HG03460 (cell line): ENCODE measurements at regions not wholly inside any gene's neighbourhood (a gene's known extent, or its start where the extent isn't known, plus 50 kb on each side); places are given as distances from the start of the nearest gene placed in this dataset.

Experiments used
- ATAC-seq: cut with Tn5 transposase; IDR thresholded peaks from one replicate; pipeline ENCODE4 v1.9.1; 2021; ENCODE audit not compliant: unreplicated experiment

DNA sequence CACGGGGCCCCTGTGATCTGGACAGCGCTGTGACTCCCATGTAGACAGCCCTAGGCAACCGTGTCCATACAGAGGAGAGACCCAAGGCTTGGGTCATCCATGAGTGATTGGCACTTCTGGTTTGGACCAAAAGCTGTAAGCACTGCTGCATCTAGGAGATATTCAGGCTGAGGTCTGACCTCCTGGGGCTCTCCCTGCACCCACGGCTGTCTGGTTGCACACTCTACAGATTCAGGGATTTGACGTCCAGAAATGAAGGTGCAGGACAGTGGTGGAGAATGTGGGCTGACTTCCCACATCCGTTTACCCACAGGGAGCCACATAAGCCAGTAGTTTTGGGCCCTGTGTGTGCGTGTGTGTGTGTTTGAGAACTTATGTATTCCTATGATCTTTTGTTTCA is 76.2 kb upstream of the ARHGEF7 start:
- ATAC-seq: no peak

DNA sequence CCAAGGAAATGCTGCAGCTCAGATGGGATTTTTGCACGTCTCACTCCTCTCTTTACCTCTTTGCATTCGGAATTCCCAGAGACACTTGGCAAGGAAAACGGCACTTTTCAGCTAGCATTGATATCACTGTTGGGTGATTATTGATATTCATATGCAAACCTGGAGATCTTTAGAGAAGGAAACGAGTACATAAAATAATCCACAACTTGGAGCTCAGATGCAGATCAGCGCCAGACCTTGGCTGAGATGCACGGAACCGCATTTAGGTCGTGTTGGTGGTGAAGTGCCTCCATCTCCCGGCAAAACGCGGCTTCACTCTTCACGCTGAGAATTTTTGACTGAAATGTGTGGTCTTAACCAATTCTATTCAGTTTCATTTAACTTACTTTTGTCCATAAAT is 77.2 kb upstream of the ARHGEF7 start:
- no peak for ATAC-seq

DNA sequence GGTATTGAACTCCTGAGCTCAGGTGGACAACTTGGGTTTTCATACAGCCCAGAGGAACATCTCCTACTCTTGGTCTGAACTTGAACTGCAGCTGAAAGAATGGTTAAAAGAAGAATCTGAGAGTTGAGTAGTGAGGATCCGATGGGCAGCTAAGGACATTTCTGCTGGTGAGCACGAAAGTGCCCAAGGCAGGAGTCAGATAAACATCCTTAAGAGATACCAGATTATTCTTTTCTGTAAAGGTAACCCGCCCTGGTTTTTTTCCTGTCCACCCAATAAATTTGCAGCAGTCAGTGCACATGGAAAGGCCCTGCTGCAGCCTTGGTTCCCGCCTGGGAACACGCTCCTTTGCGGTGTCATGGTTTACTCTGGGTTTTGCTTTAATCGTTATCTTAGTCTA is 78.4 kb upstream of the ARHGEF7 start:
- ATAC-seq: no peak

DNA sequence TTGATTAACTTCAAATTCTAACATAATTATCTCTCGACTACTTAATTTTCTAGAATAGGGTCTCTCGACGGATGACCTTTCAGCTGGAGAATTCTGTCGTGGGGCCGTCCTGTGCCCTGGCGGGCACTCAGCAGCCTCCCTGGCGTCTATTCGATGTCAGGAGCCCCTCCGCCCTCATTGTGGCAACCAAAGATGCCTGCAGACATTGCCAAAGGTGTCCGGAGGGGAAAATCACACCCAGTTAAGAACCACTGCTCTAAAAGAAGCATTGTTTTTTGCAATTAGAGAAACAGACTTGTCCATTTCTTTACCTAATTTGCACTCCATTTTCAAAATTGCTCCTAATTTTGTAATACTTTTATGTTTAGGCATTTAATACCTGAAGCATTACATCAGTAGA is 79.2 kb upstream of the ARHGEF7 start:
- no peak for ATAC-seq

DNA sequence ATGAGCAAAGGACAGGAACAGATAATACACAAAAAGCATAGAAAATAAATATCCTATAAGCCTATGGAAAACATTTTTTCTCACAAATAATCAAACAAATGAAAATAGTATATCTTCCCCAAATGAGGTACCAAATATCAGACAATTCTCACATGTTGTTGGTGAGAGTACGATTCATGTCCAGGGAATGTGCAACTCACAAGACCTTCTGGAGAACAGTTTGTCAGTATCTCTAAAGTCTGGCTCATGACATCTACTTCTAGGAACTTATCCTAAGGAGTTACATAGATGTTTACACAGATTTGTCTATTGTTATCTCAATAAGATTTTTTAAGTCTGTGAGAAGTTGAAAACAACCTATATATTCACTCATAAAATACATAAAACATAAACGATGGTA is 80.3 kb upstream of the ARHGEF7 start:
- ATAC-seq: no peak

DNA sequence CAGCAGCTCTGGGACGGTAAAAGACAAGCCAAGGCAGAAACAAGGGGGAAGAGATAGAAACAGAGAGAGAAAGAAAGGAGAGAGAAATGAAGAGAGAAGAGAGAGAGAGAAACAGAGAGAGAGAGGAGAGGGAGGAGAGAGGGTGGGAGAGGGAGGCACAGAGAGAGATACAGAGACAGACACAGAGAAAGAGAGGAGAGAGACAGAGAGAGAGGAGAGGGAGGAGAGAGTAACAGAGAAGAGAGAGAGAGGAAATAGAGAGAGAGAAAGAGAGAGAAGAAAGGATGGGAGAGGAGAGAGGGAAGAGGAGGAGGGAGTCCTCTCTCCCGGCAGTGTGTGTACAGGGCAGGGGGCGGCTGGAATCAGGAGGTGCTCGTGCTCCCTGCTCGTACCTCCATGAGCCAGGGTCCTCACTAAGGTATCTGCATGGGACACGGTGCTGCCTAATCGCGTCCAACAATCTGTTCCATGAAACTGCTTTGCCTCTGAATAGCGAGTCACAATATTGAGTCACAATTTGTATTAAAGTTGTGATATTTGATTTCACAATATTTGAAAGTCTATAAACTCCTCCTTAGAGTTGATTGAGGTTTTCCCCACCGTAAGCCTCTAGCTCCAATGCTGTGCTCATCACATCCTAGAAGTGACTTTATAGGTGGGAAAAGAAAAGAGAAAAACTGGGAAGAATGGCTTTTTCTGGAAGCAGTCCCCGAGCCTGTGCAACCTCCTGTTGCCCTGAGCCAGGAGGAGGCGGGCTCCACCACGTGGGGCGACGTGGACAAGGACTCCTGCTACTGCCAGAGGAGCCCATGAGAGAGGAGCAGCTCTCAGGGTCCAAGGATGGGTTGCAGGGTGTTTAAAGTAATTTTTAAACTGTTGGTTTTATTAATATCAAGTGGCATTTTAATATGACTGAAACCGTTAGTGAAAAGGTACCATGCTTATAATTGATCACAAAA is 81.7 kb upstream of the ARHGEF7 start:
- ATAC-seq: no peak

DNA sequence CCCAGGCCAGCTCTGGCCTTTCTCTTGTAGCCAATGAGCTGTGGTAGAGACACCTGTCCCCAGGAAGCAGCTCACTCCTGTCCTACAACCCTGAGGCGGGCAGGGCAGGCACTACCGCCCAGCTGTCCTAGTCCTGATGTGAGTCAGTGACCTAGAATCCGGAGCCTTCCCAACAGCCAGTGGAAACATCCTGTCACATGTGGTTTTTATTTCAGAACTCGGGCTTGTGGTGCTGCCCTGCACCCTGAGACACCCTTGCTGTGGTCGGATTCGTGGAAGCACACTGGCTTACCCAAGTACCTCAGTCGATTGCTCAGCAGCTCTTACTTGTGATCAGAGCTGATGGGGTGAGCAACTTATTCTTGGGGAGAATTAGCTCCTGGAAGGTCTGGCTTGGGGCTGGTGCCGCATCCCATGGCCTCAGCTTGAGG is 83.6 kb upstream of the ARHGEF7 start:
- no peak for ATAC-seq

DNA sequence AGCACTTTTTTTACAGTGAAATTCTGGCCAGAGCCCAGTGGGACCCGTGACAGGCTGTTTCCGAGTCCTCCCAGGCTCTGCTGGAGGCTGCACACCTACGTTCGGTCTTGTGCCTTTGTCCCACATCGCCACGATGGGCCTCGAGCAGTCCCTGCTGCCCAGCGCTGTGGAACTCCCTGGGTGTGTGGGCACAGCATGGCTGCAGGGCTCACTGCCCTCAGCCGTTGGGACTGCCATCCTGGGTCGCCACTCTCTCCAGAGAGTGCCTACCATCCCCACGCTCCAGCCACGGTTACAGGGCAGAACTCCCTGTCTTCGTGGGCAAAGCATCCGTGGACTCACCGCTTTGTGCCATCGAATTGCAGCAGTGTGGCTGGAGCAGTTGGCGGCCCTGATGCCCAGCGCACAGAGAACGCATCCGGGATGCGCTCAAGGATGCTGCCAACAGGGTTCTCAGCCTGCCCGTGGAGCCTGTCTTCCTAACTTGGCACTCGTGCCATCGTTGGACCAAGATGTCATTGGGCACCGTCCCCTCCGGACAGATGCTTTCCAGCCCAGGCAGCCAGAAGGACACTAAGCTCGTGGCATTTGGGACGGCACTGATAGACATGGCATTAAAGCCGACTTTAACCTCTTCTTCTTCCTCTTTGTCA is 85.0 kb upstream of the ARHGEF7 start:
- no peak for ATAC-seq

DNA sequence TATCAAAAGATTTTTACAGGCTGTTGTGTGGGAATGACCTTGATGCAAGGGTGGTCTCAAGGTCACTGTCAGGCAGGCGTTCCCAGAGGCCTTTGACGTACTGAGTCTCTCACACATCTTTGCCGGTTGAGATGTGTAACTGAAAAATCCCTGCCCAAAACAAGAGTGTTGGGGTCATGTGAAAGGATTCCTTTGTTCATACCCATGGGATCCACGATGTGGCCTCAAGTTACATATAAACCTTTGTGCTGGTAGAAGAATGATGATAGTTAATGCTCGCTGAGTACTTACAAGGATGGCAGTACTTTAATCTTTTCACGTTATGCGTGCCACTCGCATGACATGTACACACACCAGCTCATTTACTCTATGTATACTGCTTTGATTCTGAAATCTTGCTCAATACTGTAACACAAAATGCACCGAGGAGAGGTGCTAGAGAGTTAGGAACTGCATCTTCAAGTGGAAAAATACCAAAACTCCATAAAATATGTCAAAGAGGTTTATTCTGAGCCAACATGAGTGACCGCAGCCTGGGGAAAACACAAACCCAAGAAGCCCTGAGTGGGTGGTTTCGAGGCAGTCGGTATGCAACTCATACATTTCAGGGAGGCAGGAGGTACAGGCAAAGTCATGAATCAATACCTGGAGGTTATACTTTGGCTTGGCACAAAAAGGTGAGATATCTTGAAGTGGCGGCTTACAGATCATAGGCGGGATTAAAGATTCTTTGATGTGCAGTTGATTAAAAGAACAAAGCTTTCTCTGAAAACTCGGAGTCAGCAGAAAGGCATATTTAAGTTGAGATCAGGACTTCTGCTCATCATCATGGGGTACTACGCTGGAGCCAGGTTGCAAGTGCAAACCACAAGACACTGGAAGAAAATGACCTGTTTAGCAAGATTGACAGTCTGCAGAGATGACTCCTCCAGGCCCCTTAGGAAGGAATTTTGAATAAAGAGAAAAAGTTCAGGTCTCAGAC is 87.4 kb upstream of the ARHGEF7 start:
- no peak for ATAC-seq

DNA sequence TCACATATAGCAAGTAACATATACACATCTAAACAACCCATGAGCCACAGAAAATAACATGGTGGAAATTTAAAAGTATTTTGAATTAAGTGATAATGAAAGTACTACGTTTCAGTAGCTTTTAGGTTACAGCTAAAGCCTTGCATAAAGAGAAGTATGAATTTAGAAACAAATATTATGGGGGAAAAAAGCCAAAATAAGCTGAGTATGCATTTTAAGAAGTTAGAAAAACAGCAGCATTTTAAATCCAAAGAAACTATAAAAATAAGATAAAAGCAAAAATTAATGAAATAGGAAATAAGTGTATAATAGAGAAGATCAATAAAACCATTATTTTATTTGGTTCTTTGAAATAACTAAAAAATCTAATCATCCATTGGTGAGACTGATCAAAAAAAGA is 89.8 kb upstream of the ARHGEF7 start:
- ATAC-seq: no peak

DNA sequence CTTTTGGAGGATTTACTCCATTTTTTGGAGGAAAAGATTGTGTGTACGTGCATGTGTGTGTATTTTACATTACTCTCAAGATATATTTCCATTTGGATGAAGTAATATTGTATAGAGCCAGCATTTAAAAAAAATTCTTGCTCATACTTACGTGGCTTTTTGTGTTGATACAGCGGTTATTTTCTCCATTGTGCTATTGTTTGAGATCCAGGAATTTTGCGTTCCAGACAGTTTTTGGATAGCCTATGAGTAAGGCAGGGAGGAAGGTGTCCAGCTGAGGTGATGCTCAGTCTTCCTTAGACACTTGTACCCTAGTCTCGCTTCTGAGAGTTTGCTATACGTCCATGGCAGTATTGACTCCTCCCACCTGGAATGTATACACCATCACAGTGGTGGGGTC is 92.2 kb upstream of the ARHGEF7 start:
- ATAC-seq: no peak

DNA sequence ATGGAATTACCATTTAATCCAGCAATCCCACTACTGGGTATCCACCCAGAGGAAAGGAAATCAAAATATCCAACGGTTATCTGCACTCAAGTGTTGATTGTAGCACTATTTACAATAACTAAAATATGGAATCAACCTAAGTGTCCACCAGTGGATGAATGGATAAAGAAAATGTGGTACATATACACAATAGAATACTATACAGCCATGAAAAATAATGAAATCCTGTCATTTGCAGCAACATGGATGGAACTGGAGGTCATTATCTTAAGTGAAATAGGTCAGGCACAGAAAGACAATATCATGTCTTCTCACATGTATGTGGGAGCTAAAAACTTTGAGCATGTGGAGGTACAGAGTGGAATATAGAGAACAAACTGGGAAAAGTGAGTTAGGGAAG is 92.9 kb upstream of the ARHGEF7 start:
- no peak for ATAC-seq

DNA sequence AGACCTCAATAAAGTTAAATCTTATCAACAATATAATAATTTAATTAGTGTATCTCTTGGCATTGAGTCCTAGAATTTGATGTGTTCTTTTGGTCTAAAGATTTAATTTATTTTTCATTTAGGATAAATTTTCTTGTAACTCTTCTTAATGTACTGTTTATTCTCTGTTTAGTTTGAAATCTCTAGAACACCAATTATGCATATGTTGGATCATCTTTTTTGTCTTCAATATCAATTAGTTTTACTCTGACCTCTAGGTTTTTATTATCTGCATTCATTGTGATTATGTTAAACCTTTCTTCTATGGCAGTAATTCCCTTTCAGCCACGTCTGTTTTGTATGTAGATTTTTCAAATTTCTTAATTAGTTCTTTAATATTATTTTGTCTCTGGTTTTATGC is 93.8 kb upstream of the ARHGEF7 start:
- no peak for ATAC-seq

DNA sequence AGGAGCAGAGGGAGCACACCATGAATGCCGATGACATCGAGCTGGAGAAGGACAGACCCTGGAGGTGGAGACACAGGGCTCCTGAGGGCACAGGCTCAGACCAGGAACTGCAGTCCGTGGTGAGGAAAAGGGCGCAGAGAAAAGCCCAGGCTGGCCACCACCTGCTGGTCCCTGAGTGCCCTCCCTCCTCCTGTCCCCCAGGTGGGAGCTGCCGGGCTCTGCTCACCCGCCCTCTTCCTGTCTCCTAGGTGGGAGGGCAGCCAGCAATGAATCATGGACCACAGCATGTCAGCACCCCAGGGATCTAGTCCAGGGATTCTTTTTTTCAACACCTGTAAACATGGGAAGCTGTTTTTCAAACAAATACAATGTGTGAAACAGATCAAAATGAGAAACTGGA is 94.6 kb upstream of the ARHGEF7 start:
- no peak for ATAC-seq

DNA sequence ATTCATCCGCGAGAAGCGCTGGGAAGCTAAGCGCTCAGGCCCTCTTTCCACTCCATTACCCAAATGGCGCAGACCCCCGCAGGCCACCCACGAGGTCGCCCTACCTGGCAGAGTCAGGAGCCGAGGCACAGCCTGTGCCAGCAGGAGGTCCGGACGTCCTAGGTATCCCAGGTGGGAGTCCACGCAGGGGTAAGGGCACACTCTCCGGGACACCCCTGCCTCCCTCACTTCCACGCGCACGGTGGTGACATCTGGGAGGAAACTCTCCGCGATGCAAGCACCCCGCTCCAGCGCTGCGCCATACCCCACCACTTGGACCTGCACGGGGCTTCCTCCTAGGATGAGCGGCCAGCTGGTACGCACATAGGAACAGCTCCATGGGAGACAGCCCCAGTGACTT is 95.1 kb upstream of the ARHGEF7 start:
- ATAC-seq: no peak

DNA sequence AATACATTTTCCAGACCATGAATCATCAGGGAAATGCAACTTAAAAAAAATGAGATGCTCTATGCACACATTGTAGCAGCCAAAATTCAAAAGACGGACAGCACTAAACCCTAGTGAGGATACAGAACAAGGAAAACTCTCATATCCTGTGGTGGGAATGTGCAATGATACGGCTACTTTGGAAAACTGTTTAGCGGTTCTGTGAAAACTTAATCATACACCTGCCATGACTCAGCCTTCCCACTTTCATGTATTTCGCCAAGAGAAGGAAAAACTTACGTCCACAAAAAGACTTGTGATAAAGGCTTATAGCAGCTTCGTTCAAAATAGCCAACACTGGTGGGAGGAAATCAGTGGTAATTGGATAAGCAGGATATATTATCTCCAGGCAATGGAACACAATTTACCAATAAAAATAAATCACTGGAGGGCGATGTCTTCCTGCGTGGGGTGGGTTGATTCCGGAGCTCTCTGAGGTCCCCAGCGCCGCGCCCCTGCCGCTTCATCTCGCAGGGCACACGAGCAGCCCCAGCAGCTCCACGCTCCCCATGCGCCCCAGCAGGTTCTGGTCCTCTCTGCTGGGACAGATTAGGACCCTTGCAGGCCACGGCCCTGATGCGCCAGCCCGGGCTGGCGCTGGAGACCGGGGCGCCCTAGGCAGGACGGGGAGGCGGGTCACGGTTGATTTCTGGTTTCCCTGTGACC is 97.2 kb upstream of the ARHGEF7 start:
- ATAC-seq: no peak

DNA sequence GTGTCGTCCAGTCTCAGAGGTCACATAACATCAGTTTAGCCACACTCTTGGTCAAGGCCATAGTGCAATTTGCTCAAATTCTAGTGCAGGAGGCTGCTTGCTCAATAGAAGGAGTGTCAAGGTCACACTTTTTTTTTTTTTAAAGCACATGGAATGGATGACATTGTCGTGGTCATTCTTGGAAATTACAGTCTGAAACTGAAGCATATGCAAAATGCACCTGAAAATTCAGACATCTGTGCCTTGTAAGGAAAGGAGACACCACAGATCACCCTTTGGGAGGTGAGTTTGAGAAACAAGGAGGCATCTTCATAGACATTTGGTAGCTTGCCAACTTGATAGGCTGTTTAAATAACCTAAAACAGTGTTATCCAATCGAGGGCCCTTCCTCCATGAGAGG is 98.3 kb upstream of the ANKRD10 start:
- ATAC-seq: no peak

DNA sequence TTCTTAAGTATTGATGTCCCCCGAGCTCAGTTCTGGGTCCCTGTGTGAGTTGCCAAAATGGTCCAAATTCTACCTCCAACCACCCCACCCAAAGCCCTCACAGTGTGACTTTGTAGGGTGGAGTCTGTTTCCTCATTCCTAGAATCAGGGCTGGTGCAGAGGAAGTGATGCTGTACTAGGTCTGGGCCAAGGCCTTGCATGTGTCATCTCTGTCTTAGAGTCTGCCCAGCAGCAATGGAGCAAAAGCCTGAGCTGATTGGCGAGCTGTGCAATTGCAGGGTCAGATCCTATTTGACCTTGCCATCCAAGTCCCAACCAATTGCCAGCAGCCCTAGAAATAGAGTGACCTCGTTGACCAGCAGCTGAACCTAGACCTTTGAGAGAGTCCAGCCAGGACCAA is 97.0 kb upstream of the ANKRD10 start:
- no peak for ATAC-seq

DNA sequence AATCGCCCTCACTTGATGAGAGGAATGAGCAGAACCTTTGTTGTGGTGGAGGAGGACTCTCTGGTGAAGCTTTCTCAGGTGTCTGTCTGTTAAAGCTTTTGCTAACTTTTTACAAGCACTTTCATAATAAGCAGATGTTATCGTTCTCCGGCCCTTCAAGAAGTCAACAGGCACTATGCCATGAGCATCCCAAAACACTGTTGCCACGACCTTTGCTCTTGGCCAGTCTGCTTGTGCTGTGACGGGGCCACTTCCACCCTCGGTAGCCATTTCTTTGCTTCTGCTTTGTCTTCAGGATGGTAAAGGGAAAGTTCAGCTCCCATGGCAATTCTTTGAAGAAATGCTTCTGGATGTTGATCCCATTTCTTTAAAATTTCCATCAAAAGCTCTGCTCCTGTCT is 93.5 kb upstream of the ANKRD10 start:
- ATAC-seq: no peak

DNA sequence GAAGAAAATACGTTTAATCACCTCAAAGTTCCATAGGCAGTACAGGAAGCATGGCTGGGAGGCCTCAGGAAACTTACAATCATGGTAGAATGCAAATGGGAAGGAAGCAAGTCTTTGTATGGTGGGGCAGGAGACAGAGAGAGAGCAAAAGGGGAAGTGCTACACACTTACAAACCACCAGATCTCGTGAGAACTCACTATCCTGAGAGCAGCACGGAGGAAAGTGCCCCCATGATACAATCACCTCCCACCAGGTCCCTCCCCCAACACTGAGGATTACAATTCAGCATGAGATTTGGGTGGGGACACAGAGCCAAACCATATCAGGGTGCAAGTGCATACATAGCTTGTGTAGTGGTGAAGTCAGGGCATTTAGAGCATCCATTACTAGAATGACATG is 92.3 kb upstream of the ANKRD10 start:
- ATAC-seq: no peak
